Testis (tissue), 2 donors: ENCODE measurements at regions not wholly inside any gene's neighbourhood (a gene's known extent, or its start where the extent isn't known, plus 50 kb on each side); places are given as distances from the start of the nearest gene placed in this dataset.

ENCODE experiments used
- CTCF ChIP-seq, 3 experiments: fragments of 450-650 bp in 2 of 3; fragments of 200-600 bp in 1 of 3; sonication (generic) in 1 of 3; IDR thresholded peaks; one replicate each; pipeline ENCODE4 v1.5.1; 2016 to 2019; ENCODE audit warnings: antibody characterized with exemption in 3 of 3, mild to moderate bottlenecking in 2 of 3, moderate library complexity in 1 of 3
- POLR2A ChIP-seq: fragments of 450-650 bp; IDR thresholded peaks from one replicate; pipeline ENCODE4 v1.6.1; 2017; ENCODE audit warnings: antibody characterized with exemption, mild to moderate bottlenecking, moderate library complexity

- TF ChIP-seq CTCF (IDR thresholded peaks at IDR 0.05): no peak
- TF ChIP-seq POLR2A: no peak
Observed at GRCh38 chr1:119276558-119276957, 92.0 kb upstream of the HAO2 start.
